OCI-LY7 (cell line): ENCODE measurements at regions not wholly inside any gene's neighbourhood (a gene's known extent, or its start where the extent isn't known, plus 50 kb on each side); places are given as distances from the start of the nearest gene placed in this dataset.

Experiments used
- BruUV-seq: library from RNA; stranded (reverse); fragments of 400-500 nt; replicated peaks from 2 replicates; lab custom pipeline; 2021; lab: Mats Ljungman, UMichigan
- CTCF ChIA-PET: fragments of 300-600 bp; sonication (Branson Sonifier 250); formaldehyde crosslinking; loops from one replicate; lab custom pipeline; 2022; ENCODE audit warnings: antibody characterized with exemption; ENCODE audit not compliant: unreplicated experiment; lab: Charles Lee
- POLR2A ChIA-PET: fragments of 300-600 bp; sonication (Branson Sonifier 250); formaldehyde crosslinking; loops from one replicate; lab custom pipeline; 2022; ENCODE audit warnings: antibody characterized with exemption; lab: Charles Lee
- DNase-seq: peaks from one replicate; pipeline ENCODE4 v3.0.0-alpha.2; 2015; ENCODE audit warnings: low spot score
- H2AFZ ChIP-seq: fragments of 200-600 bp; sonication (generic), shearing (Covaris generic); 2 replicates; pipeline ENCODE4 v1.6.1; 2014; ENCODE audit warnings: mild to moderate bottlenecking, antibody characterized with exemption, low read length, moderate library complexity
- H3K27ac ChIP-seq: fragments of 200-600 bp; sonication (generic); 2 replicates; pipeline ENCODE4 v1.5.1; 2014; ENCODE audit warnings: mixed run types, low read depth, mild to moderate bottlenecking, moderate library complexity, low read length, inconsistent platforms; ENCODE audit not compliant: poor library complexity, severe bottlenecking
- H3K36me3 ChIP-seq: fragments of 200-600 bp; sonication (generic); 2 replicates; pipeline ENCODE4 v1.6.1; 2014; ENCODE audit warnings: mild to moderate bottlenecking, antibody characterized with exemption, low read length, moderate library complexity, mixed read lengths; ENCODE audit not compliant: insufficient read depth
- H3K4me1 ChIP-seq: fragments of 200-600 bp; sonication (generic); 2 replicates; pipeline ENCODE4 v1.5.1; 2014; ENCODE audit warnings: mild to moderate bottlenecking, low read length; ENCODE audit not compliant: insufficient read depth, poor library complexity, severe bottlenecking
- H3K4me2 ChIP-seq: fragments of 200-600 bp; sonication (generic); 2 replicates; pipeline ENCODE4 v1.6.1; 2014; ENCODE audit warnings: mild to moderate bottlenecking, low read length
- H3K4me3 ChIP-seq: fragments of 200-600 bp; sonication (generic); 2 replicates; pipeline ENCODE4 v1.5.1; 2014; ENCODE audit warnings: mild to moderate bottlenecking, low read depth, low read length; ENCODE audit not compliant: poor library complexity, severe bottlenecking
- H3K79me2 ChIP-seq: fragments of 200-600 bp; sonication (generic); 2 replicates; pipeline ENCODE4 v1.6.1; 2016; ENCODE audit warnings: low read depth, mild to moderate bottlenecking, low read length, moderate library complexity, mixed read lengths; ENCODE audit not compliant: insufficient read depth
- H3K9me2 ChIP-seq: fragments of 200-600 bp; sonication (generic); 2 replicates; pipeline ENCODE4 v1.6.1; 2016; ENCODE audit warnings: mild to moderate bottlenecking, low read length, mixed read lengths; ENCODE audit not compliant: insufficient read depth
- H3K9me3 ChIP-seq: fragments of 200-600 bp; sonication (generic); 2 replicates; pipeline ENCODE4 v1.6.1; 2014; ENCODE audit warnings: mild to moderate bottlenecking, mixed run types, low read length, mixed read lengths
- H4K20me1 ChIP-seq: fragments of 200-600 bp; sonication (generic); 2 replicates; pipeline ENCODE4 v1.6.1; 2014; ENCODE audit warnings: mild to moderate bottlenecking, antibody characterized with exemption, low read length, moderate library complexity, mixed read lengths; ENCODE audit not compliant: insufficient read depth
- EZH2phosphoT487 ChIP-seq: fragments of 200-600 bp; sonication (generic); IDR thresholded peaks from 2 replicates; pipeline ENCODE4 v1.6.1; 2018; ENCODE audit warnings: low read depth, borderline replicate concordance, mild to moderate bottlenecking, mixed run types, antibody characterized with exemption, low read length, moderate library complexity, mixed read lengths
- intact Hi-C: fragments of 100-400 bp; cut with micrococcal nuclease; formaldehyde crosslinking; loops from one replicate; pipeline ENCODE4 v1.10.0; 2022; ENCODE audit not compliant: unreplicated experiment
- TF ChIP-seq, protein P1 (sequence below): fragments of 200-600 bp; sonication (generic); conservative IDR thresholded peaks from 2 replicates; pipeline ENCODE4 v1.5.1; 2014; ENCODE audit warnings: mild to moderate bottlenecking, antibody characterized with exemption, low read length, moderate library complexity, mixed read lengths

GRCh38 chr4:160980091-160980490 is 1183.7 kb downstream of the FSTL5 start:
- ChIA-PET CTCF (no interaction called here), POLR2A (no interaction called here)
- Histone ChIP-seq H3K4me2 (no peak overlapping the region), H3K79me2 (no peaks in the 10 kb centered on the region), H3K36me3 (no peaks in the 10 kb centered on the region), H3K9me3 (no peaks in the 10 kb centered on the region), H4K20me1 (no peaks in the 10 kb centered on the region), H2AFZ (no peak overlapping the region), H3K4me1 (no peaks in the 10 kb centered on the region), H3K27ac (no peak overlapping the region), H3K4me3 (no peak overlapping the region), H3K9me2 (no peaks in the 10 kb centered on the region)
- DNase-seq: no peak
- intact Hi-C loops: no loop called here
- TF ChIP-seq EZH2phosphoT487: no peak
- TF ChIP-seq, protein P1, sequence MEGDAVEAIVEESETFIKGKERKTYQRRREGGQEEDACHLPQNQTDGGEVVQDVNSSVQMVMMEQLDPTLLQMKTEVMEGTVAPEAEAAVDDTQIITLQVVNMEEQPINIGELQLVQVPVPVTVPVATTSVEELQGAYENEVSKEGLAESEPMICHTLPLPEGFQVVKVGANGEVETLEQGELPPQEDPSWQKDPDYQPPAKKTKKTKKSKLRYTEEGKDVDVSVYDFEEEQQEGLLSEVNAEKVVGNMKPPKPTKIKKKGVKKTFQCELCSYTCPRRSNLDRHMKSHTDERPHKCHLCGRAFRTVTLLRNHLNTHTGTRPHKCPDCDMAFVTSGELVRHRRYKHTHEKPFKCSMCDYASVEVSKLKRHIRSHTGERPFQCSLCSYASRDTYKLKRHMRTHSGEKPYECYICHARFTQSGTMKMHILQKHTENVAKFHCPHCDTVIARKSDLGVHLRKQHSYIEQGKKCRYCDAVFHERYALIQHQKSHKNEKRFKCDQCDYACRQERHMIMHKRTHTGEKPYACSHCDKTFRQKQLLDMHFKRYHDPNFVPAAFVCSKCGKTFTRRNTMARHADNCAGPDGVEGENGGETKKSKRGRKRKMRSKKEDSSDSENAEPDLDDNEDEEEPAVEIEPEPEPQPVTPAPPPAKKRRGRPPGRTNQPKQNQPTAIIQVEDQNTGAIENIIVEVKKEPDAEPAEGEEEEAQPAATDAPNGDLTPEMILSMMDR: no peak
- no TSS peak for BruUV-seq

GRCh38 chr4:160981083-160981482 is 1182.7 kb downstream of the FSTL5 start:
- no peaks in the 10 kb centered on the region for H4K20me1 ChIP-seq
- intact Hi-C loops: no loop called here
- no peak for DNase-seq
- no peaks in the 10 kb centered on the region for H3K4me1 ChIP-seq
- H3K4me3 ChIP-seq: no peak overlapping the region
- BruUV-seq: no TSS peak
- H2AFZ ChIP-seq: no peak overlapping the region
- TF ChIP-seq, protein P1: no peak
- TF ChIP-seq EZH2phosphoT487: no peak
- no peaks in the 10 kb centered on the region for H3K79me2 ChIP-seq
- no peaks in the 10 kb centered on the region for H3K9me3 ChIP-seq
- H3K9me2 ChIP-seq: no peaks in the 10 kb centered on the region
- H3K27ac ChIP-seq: no peak overlapping the region
- no peak overlapping the region for H3K4me2 ChIP-seq
- ChIA-PET CTCF (no interaction called here), POLR2A (no interaction called here)
- no peaks in the 10 kb centered on the region for H3K36me3 ChIP-seq

- no peak for DNase-seq
- intact Hi-C loops: no loop called here
- Histone ChIP-seq H3K79me2 (no peaks in the 10 kb centered on the region), H3K4me2 (no peak overlapping the region), H3K27ac (no peak overlapping the region), H3K9me3 (no peaks in the 10 kb centered on the region), H3K36me3 (no peaks in the 10 kb centered on the region), H3K9me2 (no peaks in the 10 kb centered on the region), H4K20me1 (no peaks in the 10 kb centered on the region), H2AFZ (no peak overlapping the region), H3K4me3 (no peak overlapping the region), H3K4me1 (no peaks in the 10 kb centered on the region)
- TF ChIP-seq, protein P1: no peak
- TF ChIP-seq EZH2phosphoT487: no peak
- POLR2A ChIA-PET: no interaction called here
- BruUV-seq: no TSS peak
- CTCF ChIA-PET: no interaction called here
These were observed 1180.8 kb downstream of the FSTL5 start for GRCh38 chr4:160983035-160983434.
